HG03432 (cell line): ENCODE measurements at regions not wholly inside any gene's neighbourhood (a gene's known extent, or its start where the extent isn't known, plus 50 kb on each side); places are given as distances from the start of the nearest gene placed in this dataset.
"Not testable (repeated sequence)": the region's sequence is repeated elsewhere in the genome, so short reads cannot be mapped to it uniquely, and the experiment has no call there.

Experiments used
- ATAC-seq: cut with Tn5 transposase; IDR thresholded peaks from one replicate; pipeline ENCODE4 v1.9.1; 2021; ENCODE audit warnings: mild to moderate bottlenecking, moderate library complexity; ENCODE audit not compliant: unreplicated experiment

DNA sequence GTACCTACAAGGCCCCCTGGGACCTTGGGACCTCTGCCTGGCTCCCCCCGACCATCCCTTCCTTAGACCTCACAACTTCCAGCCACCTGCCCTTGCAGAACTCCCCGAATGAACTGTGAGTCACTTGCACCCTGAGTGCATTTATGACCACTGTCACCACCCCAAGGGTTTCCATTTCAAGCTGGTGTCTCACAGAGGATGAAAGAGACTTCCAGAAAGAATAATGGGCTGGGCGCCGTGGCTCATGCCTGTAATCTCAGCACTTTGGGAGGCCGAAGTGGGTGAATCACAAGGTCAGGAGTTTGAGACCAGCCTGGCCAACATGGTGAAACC lies 124.5 kb upstream of the CIBAR2 start:
- ATAC-seq = no peak

DNA sequence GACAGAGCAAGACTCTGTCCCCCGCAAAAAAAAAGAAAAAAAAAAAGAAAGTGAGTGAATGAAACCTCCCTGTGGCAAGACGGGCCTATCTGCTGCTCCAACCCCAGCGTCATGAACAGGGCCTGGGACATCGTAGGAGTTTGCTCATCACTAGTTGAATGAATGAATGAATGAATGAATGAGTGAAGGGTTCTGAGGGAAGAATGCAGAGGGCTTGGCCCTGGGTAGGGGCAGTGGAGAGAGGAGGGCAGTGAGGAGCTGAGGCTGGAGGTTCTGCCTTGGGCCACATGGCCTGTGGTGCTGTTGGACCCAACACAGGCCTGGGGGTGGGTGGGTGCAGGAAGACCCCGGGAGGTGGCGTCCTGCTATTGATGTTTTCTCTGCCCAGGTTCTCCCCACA lies 125.5 kb upstream of the CIBAR2 start:
- no peak for ATAC-seq

DNA sequence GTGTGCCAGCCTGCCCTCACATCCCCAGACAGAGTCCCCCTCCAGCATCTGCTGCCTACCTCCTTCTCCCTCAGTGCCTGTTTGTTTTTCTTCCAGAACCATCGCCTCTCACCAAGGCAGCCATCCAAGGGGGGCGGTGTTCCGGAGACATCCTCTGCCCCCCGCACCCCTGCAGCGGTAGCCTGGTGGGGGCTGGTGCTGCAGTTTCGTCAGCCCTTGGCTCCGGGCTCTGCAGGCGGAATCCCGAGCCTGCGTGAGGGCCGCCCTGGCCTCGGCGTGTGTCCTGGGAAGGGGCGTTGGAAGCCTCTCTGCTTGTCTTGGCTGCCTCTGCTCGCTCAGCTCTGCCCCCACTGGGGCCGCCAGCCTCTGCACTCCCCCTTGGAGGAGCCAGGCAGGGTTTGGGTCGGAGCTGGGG lies 126.0 kb upstream of the CIBAR2 start:
- ATAC-seq = no peak

DNA sequence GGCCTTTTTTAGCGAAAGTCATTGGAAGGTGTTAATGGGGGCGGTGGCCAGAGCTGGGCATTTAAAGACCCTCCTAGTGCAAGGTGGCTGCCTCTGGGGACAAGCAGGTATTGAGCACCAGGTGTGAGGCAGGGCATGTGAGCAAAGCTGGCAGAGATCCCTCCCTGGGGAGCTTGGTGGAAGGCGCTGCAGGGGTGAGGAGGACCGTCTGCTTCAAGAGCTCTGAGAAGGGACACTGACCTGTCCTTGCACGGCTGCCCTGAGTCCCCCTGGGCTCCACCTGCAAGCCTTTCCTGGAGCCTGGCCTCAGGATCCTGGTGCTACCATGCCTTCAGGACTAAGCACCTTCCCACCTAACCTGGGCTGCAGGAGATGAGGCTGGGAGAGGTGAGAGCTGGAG lies 127.0 kb upstream of the CIBAR2 start:
- ATAC-seq = no peak

DNA sequence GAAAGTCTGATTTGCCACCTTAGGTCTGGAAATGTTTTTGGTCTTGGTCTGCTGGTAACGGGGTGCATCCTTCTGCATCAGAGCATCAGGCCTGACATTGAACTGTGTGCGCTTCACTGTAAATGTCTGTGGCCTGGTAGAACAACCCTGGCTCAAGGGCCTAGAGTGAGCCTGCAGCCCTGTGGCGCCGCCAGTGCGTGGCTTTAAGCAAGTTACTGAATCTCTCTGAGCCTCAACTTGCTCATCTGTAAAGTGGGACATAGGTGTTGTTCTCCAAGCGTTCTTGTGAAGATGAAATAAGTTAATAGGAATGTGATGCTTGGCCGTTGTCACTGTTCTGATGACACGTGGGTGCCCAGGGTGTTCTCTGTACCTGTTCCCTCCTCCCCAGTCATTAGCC lies 127.6 kb upstream of the CIBAR2 start:
- no peak for ATAC-seq

DNA sequence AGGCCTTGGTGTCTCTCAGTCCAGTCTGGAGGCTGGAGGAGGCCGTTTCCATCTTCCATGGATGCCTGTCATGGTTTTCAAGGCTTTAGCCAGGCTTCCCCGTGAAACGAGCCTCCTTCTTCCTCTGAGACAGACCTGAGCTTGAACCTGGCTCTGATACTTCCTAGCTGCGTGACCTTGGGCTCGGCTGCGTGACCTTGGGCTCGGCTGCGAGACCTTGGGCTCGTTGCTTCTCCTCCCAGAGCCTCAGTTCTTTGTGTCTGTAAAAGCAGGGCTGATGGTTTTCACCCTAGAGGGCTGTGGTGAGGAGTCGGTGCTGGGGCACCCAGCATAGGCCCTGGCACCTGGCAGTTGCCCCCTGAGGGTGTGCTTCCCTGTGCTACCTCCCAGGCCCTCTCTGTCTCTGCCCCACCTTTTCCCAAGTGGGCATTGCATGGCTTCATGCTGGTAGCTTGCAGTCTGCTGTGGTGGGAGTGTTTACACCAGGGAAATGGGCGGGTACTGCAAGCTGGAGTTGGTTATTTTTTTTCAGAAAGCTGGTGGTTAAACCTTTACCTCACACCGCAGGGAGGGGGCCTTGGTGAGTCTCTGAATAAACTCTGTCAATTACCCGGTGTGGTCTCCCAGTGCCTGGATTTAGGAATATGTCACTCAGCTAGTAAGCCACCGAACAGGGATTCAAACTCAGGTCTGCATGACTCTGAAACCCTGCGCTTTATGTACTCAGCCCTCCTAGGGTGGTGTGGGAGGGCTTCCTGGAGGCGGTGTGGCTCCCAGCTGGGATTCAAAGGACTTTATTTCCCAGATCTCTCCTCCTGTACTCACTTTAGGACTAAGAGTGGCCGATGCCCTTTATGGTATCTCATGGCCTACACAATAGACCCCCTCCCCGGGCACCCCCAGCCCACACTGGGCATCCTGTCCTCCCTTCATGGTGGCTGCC lies 129.0 kb upstream of the CIBAR2 start:
- no peak for ATAC-seq

DNA sequence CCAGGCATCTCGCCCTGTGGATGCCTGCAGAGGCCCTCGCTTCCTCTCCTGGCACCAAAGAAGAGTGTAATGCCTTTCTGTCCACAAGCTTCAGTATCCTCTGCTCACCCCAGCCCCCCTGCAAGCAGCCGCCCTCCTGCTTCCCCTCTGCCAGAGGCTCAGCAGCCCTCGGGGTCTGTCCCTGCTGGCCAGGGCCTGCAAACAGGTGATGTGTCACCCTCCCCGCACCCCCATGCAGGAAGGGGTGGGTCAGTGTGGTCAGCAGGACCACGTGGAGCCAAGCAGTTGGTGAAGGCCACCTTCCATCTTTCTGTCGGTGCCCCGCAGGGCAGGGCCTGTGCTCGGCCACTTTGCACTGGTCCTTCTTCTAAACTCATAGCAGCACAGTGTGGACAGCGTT lies 129.9 kb upstream of the CIBAR2 start:
- ATAC-seq = no peak

DNA sequence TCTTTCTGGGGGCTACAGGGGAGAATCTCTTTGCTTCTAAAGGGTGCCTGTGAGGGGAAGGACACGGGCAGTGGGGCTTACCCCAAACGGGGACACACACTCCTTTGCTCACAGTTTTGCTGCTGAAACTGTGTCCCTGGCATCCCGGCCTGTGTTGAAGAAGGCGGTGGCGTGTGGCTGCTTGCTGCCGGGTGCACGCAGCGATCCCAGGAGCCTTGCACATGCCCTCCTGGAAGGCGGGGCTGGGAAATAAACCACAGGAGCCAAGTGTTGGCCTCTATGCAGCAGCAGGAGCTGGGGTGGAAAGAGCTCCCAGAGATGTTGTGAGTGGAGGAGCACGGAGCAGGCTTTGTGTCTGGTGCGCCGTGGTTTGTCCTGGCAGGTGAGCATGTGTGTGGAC lies 131.0 kb upstream of the CIBAR2 start:
- no peak for ATAC-seq

DNA sequence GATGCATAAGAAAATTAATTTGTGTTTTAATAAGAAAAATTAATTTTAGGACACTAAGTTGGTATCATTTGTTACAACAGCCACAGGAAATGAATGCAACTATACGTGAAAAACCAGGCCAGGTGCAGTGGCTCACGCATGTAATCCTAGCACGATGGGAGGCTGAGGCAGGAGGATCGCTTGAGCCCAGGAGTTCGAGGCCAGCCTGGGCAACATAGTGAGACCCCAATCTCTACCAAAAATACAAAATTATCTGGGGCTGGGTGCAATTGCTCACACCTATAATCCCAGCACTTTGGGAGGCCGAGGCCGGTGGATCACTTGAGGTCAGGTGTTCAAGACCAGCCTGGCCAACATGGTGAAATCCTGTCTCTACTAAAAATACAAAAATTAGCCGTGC lies 132.2 kb upstream of the CIBAR2 start:
- not testable (repeated sequence) for ATAC-seq

DNA sequence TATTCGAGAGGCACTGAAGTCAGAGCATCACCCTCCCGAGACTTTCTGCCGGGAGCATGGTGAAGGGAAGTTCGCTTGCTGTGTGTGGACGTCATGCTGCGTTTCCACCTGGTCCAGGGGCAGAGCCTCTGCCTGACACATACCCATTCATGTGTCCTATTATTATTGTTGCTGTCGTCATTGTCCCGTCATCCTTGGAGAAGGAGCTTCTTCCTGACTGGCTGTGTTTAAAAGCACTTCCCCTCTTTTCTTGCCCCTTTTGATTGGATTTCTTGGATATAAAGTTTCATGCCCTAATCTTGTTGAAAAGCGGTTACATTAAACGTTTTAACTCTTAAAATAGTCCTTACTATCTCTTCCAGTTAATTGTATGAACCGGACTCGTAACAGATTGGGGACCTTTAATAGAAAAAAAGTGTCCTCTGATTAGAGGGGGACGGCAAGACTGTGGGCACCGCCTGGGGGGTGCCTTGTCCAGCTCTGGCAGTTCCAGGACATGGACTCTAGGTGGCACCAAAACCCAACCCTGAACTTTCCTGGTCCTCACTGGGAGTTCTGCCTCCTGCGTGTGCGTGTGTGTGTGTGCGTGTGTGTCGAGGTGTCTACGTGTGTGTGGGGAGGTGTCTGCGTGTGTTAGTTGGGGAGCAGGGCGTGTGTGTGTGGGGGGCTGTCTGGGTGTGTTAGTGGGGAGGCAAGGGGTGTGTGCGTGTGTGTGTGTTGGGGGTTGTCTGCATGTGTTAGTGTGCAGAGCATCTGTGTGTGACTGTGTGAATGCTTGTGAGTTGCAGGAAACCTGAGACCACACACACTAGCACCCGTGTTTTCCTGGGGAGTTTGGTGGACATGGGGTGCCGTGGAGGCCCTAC lies 133.3 kb upstream of the CIBAR2 start:
- ATAC-seq = no peak

DNA sequence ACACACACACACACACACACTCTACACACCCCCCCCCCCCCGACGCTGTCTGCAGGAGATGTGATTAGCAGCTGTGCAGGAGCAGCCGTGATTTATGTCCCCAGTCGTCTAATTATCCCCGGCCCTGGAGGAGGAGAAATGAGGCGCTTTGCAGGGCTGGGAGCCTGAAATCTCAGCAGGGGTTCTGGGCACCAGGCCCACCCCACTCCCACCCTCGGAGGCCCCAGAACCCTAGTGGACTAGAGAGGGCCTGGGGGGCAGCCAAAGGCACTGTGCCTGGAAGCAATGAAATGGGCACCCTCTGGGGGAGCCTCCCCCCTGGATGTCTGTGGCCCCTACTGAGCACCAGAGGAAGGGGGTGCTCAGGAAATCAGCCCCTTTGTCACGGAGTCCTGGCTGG lies 134.2 kb upstream of the CIBAR2 start:
- no peak for ATAC-seq

DNA sequence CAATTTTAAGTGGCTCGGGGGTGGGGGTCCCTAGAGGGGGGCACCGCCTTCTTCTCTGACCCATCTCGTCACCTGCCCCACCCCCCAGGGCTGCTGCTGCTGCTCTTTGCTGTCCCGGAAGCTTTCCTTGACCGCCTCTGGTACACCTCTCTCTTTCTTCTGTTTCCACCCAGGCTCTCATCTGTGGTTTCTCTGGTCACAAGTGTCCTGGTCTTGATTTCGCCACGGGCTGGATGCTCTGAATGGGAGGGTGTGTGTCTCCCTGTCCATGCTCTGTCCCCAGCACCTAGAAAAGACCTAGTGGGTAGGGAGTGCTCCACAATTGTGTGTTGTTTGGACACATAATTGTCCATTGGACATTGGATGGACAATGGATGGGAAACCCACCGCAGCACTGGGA lies 134.7 kb upstream of the CIBAR2 start:
- no peak for ATAC-seq

DNA sequence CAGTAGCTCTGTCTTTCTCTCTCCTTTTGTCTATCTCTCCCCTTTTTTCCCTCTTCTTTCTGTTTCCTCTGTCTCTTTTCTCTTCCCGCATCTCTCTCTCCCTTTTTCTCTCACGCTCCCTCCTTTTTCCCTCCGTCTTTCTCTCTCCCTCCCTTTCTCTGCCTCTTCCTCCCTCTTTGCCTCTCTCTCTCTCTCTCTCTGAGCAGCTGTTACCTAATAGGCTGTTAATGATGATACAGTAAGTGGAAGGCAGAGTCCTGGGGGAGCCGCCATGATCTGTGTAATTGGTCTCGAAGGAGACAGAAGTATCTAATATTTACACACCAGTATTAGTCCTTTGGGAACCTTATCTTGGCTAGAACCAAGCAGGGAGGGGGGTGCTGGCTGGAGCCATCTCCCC lies 136.1 kb upstream of the CIBAR2 start:
- no peak for ATAC-seq

DNA sequence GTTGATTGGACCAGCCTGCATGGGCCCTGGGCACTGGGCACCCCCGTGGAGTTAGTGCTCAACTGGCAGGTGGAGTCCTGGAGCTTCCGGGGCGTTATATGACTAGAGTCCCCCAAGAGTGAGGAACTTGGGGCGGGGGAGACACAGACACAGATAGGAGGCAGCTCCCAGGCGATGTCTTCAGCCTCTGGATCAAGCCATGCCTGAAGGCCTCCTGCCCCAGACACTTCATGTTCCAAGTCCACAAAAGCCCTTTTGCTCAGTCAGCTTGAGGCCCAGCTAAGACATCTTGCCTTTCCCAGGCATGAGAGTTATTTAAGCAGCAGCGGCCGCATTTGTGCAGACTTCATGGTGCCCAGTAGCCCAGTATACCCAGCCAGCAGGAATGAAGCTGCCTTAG lies 136.6 kb upstream of the CIBAR2 start:
- no peak for ATAC-seq

DNA sequence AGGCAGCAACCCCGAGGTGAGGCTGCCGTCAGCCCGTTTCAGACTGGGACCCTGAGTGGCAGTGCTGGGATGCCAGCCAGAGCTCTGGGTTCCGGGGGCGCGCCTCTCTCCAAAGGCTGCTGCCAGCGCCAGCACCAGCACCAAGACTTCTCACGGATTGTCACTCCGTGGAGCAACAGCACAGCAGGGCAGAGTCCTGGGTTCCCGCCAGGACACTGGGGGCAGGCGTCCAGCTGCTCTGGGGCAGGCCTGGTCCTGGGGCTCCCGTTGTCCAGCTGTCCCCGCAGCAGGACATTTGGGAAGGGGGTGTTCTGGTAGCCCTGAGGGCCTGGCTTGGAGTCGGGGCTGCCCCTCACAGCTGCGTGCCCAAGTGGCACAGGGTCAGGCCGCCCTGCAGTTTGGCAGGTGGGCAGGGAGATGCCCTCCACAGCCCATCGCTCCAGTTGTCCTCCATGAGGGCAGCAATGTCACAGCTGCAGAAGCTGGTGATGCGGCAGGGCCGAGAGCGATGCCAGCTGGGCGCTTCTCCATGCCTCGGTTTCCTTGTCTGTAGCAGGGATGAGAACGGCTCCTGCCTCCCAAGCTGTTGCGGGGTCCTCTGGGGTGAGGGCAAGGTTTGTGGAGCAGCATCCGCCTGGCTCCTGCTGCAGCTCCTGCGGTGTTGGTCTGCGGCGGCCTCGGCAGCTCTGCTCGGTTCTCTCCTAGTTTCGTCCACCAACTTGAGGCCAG lies 137.3 kb upstream of the CIBAR2 start:
- no peak for ATAC-seq

DNA sequence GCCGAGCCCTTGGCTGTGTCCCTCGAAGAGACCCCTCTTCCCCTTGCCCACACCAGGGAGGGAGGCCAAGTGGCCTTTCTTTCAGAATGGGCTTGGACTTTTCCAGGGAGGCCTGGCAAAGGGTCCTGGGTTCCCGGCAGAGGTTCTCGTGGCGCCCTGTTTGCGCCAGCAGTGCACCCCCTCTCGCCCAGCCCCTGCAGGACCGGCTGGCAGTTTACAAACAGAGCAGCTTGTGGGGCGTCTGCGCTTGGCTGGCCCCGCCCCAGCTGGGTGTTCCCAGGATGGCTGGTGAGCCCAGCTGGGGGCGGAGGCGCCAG lies 137.8 kb upstream of the CIBAR2 start:
- no peak for ATAC-seq

DNA sequence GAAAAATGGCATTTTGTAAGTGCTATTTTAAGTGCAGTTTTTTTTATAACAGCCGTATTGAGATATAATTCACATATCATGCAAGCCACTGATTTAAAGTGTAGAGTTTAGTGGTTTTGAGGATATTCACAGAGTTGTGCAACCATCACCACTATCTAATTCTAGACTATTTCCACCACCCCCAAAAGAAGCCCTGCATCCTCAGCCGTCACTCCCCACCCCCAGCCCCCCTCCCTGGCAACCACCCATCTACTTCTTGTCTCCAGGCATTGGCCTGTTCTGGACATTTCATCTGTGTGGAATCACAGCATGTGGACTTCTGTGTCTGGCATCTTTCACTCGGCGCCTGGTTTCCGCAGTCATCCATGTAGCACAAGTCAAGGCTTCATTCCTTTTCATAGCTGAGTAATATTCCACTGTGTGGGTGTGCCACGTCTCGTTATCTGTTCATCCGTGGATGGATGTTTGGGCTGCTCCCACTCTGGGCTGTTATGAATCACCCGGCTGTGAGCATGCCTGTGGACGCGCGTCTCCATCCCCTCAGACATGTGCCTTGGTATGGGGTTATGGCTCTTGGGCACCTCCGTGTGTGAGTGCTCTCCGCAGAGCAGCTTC lies 138.4 kb upstream of the CIBAR2 start:
- no peak for ATAC-seq

DNA sequence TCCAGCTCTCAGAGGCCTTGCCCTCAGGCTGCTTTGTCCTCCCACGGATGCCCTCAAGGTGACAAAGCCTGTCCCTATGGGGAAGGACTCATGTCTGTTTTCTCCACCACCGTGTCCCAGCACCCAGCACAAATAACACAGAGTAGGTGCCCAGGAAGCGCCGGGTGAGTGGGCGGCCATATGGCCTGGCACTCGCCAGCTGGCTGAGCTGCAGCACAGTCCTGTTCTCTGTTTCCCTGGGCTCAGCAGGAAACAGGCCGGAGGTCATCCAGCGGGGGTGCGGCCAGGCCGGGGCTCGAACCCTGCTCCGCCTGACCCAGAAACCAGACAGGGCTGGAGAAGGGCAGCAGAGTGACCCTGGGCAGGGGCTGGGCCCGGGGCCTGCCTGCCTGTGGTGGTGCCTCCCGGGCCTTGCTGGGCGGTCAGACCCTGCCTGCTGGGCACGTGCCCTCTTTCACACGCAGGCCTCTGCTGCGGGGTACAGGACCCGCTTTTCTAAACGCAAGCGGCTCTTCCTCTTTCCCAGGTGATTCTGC lies 139.0 kb upstream of the CIBAR2 start:
- no peak for ATAC-seq

DNA sequence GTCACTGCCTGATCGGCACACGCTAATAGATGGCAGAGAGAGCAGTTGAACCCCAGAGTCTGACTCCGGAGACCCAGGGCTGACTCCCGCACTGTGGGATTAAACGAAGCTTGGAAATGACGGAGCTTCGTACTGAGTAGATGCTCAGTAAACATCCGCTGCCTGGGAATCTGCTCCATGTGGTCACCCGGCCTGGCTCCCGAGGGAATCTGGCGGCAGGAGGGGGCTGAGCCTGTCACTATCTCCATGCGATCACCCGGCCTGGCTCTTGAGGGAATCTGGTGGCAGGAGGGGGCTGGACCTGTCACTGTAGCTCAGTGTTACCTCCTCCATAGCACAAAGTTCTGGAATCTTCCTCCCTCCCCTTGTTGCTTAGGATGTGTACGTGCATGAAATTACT lies 139.7 kb upstream of the CIBAR2 start:
- ATAC-seq = no peak

DNA sequence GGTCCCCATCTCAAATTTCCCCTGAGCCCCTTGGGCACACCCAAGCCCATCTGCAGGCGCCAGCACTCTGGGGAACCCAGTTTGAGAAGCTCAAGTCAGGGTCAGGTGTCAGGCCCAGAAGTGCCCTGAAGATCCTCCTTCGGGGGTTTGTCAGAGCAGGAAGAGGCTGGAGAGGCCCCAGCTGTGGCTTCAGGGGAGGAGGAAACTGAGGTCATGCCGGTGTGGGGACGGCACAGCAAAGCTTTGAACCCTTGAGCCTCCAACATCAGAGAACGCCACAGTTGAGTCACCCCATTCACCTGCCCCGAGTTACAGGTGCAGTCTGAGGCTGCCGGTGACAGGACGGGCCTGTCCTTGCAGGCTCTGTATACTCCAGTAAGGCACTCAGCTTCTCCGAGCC lies 140.2 kb upstream of the CIBAR2 start:
- no peak for ATAC-seq
